Germinal center (tissue), 1 donor: ENCODE measurements at regions not wholly inside any gene's neighbourhood (a gene's known extent, or its start where the extent isn't known, plus 50 kb on each side); places are given as distances from the start of the nearest gene placed in this dataset.

Experiments used
- DNase-seq: peaks from one replicate; pipeline ENCODE4 v3.0.0; 2012; ENCODE audit warnings: mixed read lengths, low spot score

GRCh38 chr15:98387866-98388265, 260.5 kb upstream of the IGF1R start:
- DNase-seq: no peak

GRCh38 chr15:98390946-98391530, 257.3 kb upstream of the IGF1R start:
- DNase-seq: no peak

- DNase-seq: no peak
Observed at GRCh38 chr15:98391568-98391967, 256.8 kb upstream of the IGF1R start.

- no peak for DNase-seq
Observed at GRCh38 chr15:98393471-98393870, 254.9 kb upstream of the IGF1R start.

- DNase-seq: no peak
Observed at GRCh38 chr15:98394546-98394945, 253.8 kb upstream of the IGF1R start.

GRCh38 chr15:98395974-98396610, 252.2 kb upstream of the IGF1R start:
- DNase-seq: no peak

GRCh38 chr15:98397419-98397818, 250.9 kb upstream of the IGF1R start:
- no peak for DNase-seq

GRCh38 chr15:98398056-98398455, 250.3 kb upstream of the IGF1R start:
- DNase-seq: no peak

- no peak for DNase-seq
Observed at GRCh38 chr15:98398886-98399285, 249.5 kb upstream of the IGF1R start.

GRCh38 chr15:98400120-98400519, 248.2 kb upstream of the IGF1R start:
- no peak for DNase-seq

- DNase-seq: no peak
Observed at GRCh38 chr15:98401029-98401428, 247.3 kb upstream of the IGF1R start.

GRCh38 chr15:98402486-98402885, 245.9 kb upstream of the IGF1R start:
- DNase-seq: no peak

GRCh38 chr15:98403169-98403568, 245.2 kb upstream of the IGF1R start:
- DNase-seq: no peak

- no peak for DNase-seq
Observed at GRCh38 chr15:98403569-98403968, 244.8 kb upstream of the IGF1R start.

- DNase-seq: no peak
Observed at GRCh38 chr15:98405013-98405412, 243.3 kb upstream of the IGF1R start.

- DNase-seq: no peak
Observed at GRCh38 chr15:98408231-98408630, 240.1 kb upstream of the IGF1R start.

- no peak for DNase-seq
Observed at GRCh38 chr15:98410328-98410727, 238.0 kb upstream of the IGF1R start.

GRCh38 chr15:98412852-98413251, 235.5 kb upstream of the IGF1R start:
- DNase-seq: no peak

- DNase-seq: no peak
Observed at GRCh38 chr15:98413933-98414546, 234.3 kb upstream of the IGF1R start.

- no peak for DNase-seq
Observed at GRCh38 chr15:98416222-98416855, 232.0 kb upstream of the IGF1R start.

- no peak for DNase-seq
Observed at GRCh38 chr15:98417346-98417745, 231.0 kb upstream of the IGF1R start.

- no peak for DNase-seq
Observed at GRCh38 chr15:98418122-98418521, 230.2 kb upstream of the IGF1R start.

- no peak for DNase-seq
Observed at GRCh38 chr15:98419173-98419780, 229.1 kb upstream of the IGF1R start.
